HG02943 (cell line): ENCODE measurements at regions not wholly inside any gene's neighbourhood (a gene's known extent, or its start where the extent isn't known, plus 50 kb on each side); places are given as distances from the start of the nearest gene placed in this dataset.
"Not testable (repeated sequence)": the region's sequence is repeated elsewhere in the genome, so short reads cannot be mapped to it uniquely, and the experiment has no call there.

Experiments used
- ATAC-seq: cut with Tn5 transposase; IDR thresholded peaks from one replicate; pipeline ENCODE4 v1.9.1; 2021; ENCODE audit warnings: mild to moderate bottlenecking, low read depth, moderate library complexity; ENCODE audit not compliant: unreplicated experiment

DNA sequence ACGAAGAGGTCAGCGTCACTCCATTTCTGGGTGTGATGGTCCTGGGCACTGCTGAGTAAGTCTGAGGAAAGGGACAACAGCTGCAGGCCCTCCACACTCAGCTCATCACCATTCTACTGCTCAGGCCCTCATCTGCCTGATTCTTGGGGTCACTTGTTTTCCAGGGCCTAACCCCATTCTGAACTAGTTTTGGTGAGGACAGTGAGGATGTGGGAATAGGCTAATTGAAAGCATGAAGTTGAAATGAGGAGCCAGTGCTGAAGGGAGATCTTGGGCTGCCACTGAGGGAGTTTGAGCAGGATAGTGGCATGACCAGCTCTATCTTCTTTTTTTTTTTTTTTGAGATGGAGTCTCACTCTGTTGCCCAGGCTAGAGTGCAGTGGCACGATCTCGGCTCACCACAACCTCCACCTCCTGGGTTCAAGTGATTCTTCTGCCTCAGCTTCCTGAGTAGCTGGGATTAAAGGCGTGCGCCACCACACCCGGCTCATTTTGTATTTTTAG is 155.7 kb downstream of the VEGFA start:
- not testable (repeated sequence) for ATAC-seq

DNA sequence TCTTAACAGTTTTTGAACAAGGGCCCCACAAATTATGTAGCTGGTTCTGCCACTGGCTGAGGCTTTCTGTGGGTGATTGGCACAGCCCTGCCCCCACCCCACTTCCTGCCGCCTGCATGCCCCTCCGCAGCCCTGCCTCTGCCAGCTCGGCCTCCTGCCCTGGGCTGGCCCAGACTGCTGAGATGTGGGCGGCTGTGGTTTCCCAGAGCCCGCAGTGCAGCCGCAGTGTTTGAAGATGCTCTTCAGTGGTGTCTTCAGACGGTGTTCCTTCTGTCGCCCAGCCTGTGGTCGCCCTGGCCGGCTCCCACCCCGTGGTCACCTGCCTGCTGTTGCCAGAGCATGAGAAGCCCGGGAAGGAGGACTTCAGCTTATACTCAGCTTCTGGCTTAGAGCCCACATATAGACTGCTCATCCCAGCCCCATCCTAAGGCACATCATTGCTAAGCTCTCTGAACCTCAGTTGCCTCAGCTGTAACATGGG is 154.3 kb downstream of the VEGFA start:
- no peak for ATAC-seq

- ATAC-seq, result no peak
These were observed 153.6 kb downstream of the VEGFA start for GRCh38 chr6:43923376-43924221.

GRCh38 chr6:43922426-43923375 is 152.7 kb downstream of the VEGFA start:
- ATAC-seq, result no peak

GRCh38 chr6:43921548-43922425 is 151.8 kb downstream of the VEGFA start:
- no peak for ATAC-seq

DNA sequence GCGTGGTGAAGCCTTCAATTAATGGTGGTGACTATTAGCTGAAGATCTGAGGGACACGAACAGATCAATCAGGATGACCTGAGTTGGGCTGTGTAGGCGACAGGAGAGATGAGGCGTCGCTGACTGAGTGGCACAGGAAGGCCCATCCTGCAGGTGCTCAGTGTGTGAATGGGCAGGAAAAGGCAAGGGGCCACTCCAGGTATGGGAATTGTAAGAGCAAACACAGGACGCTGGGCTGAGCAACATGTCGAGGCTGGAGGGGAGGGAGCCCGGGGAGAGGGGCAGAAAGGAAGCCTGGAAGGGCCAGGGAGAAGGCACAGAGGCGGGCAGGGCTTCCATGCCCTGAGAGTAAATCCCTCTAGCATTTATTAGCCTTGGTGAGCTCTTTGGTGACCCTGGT is 151.0 kb downstream of the VEGFA start:
- no peak for ATAC-seq

- ATAC-seq, result no peak
These were observed 149.8 kb downstream of the VEGFA start for GRCh38 chr6:43919774-43920173.

DNA sequence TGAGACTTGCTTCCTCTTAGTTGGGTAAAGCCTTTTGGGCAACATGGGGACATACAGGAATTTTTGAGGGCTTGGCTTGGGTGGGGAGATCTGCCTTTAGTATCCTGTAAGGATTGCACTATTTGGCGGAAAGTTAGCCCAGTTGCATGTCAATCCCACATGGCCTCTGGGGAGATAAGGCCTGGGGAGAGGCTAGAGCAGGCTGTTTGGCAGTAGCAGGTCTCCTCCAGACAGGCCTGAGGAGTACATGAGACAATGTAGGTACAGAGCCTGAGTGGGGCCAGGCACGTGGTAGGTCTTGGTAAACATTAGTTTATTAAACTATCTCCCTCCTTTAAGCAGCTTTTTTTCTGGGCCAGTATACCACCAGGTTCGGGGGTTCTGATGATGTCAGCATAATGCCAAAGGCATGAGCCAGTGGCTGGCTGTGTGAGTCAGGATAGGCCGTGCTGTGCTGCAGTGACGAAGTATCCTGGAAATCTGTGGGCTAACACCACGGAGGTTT is 147.9 kb downstream of the VEGFA start:
- no peak for ATAC-seq

GRCh38 chr6:43916924-43917877 is 147.2 kb downstream of the VEGFA start:
- ATAC-seq, result no peak

GRCh38 chr6:43915986-43916923 is 146.2 kb downstream of the VEGFA start:
- no peak for ATAC-seq

GRCh38 chr6:43915208-43915869 is 145.3 kb downstream of the VEGFA start:
- ATAC-seq, result no peak

GRCh38 chr6:43914272-43915147 is 144.5 kb downstream of the VEGFA start:
- no peak for ATAC-seq

DNA sequence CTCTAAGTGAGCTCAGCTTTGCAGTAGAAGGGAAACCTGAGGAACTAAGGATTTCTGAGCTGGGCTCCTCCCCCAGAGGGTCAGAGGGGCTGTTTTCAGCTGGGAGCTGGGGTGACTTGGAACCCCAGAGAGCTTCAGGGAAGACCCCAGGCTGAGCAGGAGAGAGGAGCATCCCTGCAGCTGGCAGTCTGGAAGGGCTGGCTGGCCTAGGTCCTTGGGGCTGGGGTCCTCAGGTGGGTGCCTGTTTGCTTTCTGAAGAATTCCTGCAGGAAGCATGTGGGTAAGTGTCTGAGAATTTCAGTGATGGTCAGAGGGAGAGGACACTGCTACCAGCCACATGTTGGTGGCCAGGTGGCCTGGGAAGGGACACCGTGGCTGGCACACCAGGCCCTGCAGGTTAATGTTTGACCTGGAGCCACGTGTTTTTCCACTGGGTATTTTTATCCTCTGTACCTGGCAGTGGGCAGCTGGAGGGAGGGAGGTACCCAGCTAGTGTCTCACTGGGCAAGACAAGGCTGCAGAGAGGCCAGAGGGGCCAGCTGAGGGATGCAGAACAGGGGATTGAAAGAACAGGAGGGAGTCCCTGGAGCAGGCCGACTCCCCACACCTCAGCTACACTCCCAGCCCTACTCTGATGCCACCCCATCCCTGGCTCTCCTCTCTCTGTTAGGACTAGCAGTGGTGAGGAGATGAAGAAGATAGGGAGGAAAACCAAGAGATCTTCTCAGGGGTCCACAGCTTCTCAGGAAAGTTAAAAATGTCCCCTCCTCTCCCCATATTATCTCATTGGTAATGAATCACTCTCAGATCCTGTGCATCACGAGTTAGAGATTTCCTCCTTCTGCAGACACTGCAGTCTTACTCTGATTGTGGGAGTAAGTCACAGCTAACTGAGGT is 143.6 kb downstream of the VEGFA start:
- ATAC-seq, result no peak

DNA sequence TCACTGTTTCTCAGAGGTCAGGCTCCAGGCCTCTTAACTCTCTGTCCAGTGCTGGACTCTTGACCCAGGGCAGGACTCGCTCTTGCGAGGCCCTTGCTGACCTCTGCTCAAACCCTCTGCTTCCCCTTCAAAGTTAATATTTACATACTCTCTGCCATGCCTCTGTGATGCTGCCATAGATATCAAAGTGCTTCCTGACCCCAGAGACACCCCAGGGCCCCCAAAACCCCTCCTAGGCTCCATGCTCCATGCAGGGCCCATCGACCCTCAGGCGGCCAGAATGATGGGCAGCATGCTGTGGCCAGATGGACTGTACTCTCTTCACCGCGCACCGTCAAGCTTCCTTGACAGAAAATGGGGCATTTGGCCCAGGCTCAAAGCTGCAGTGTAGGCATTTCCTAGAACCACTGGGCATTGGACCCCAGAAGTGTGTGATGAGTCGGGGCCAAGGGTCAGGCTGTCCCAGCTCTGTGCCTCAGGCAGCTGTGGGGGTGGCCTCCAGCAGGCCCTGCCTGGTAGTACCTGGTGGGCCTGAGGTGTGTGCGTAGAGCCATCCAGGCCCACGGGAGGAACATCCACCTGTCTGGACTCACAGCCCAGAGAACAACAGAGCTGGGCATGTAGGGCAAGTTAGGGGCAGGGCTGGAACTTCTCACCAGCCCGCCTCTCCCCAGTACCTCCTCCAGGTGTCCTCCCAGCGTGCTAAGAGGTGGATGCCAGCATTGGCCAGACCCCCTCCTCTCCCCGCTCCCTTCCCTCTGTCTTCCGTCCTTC is 142.8 kb downstream of the VEGFA start:
- no peak for ATAC-seq
